ENCODE measurements at regions not wholly inside any gene's neighbourhood (a gene's known extent, or its start where the extent isn't known, plus 50 kb on each side); places are given as distances from the start of the nearest gene placed in this dataset.

- no peaks in the 10 kb centered on the region for H3K36me3 ChIP-seq
- intact Hi-C loops (cut with DNase I): no loop called here
- H3K4me1 ChIP-seq: peaks cover 0 to 36% (median 0%) of the 10 kb centered on the region in 12 donors
- H3K27ac ChIP-seq: no peak overlapping the region
- no peak overlapping the region for H3K4me3 ChIP-seq
- ATAC-seq (no peak), DNase-seq (no peak)
- TF ChIP-seq POLR2A (IDR thresholded peaks at IDR 0.05): no peak
- TF ChIP-seq, protein P1, sequence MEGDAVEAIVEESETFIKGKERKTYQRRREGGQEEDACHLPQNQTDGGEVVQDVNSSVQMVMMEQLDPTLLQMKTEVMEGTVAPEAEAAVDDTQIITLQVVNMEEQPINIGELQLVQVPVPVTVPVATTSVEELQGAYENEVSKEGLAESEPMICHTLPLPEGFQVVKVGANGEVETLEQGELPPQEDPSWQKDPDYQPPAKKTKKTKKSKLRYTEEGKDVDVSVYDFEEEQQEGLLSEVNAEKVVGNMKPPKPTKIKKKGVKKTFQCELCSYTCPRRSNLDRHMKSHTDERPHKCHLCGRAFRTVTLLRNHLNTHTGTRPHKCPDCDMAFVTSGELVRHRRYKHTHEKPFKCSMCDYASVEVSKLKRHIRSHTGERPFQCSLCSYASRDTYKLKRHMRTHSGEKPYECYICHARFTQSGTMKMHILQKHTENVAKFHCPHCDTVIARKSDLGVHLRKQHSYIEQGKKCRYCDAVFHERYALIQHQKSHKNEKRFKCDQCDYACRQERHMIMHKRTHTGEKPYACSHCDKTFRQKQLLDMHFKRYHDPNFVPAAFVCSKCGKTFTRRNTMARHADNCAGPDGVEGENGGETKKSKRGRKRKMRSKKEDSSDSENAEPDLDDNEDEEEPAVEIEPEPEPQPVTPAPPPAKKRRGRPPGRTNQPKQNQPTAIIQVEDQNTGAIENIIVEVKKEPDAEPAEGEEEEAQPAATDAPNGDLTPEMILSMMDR (IDR thresholded peaks at IDR 0.05): no peak
- 79 to 91% (median 90%) methylated on average over 7 of the region's 7 CpGs for WGBS, 4 donors
- H3K27me3 ChIP-seq: no peaks in the 10 kb centered on the region
- no peaks in the 10 kb centered on the region for H3K9me3 ChIP-seq
These were observed 181.3 kb upstream of the ADO start for GRCh38 chr10:62623223-62623622.

DNA sequence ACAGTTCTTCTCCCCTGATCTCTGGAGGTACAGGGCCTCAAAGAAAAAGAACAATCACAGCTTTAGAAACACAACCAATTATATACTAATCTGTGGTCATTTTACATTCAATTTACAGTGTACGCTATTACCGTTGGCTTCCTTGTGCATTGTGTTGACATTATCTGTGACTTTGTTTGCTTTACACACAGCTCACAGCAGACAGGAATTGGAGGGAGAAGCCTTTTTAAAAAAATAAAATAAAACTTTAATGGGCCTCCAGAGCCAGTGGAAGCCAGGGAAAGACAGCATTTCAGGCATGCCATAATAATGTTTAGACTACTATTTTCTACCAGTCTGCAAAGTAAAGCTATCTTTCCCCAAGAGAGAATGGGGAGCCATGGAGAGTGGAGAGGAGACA, 179.0 kb upstream of the ADO start:
- TF ChIP-seq, protein P1 (IDR thresholded peaks at IDR 0.05): no peak
- TF ChIP-seq POLR2A (IDR thresholded peaks at IDR 0.05): no peak
- no peak for DNase-seq
- no peak for ATAC-seq
- Histone ChIP-seq H3K27me3 (no peaks in the 10 kb centered on the region), H3K9me3 (no peaks in the 10 kb centered on the region), H3K36me3 (no peaks in the 10 kb centered on the region), H3K4me1 (peaks cover 0 to 14% (median 0%) of the 10 kb centered on the region in 12 donors), H3K27ac (no peak overlapping the region), H3K4me3 (no peak overlapping the region)
- 68 to 84% (median 76%) methylated on average over 2 of the region's 2 CpGs for WGBS, 4 donors
- intact Hi-C loops (cut with DNase I): no loop called here

DNA sequence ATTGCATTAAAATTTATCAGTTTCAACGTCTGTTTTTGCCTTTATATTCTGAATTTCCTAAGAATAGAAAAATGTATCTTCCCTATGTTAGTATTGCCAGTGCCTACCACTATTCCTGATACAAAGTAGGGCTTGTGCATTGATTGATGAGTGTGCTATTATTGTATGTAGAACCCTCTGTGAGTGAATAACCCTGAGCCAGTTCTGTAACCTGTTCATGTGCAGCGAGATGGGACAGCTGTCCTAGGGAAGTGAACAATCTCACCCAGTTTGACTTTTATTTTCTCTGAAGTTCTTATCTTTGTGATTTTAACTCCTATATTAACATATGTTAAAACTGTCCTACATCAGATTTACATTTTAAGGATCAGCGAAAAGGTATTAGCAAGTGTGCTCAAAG, 178.4 kb upstream of the ADO start:
- 59 to 67% (median 61%) methylated on average over 3 of the region's 3 CpGs for WGBS, 4 donors
- no peaks in the 10 kb centered on the region for H3K27me3 ChIP-seq
- TF ChIP-seq POLR2A (IDR thresholded peaks at IDR 0.05): no peak
- TF ChIP-seq, protein P1 (IDR thresholded peaks at IDR 0.05): no peak
- no peak overlapping the region for H3K4me3 ChIP-seq
- no peak for DNase-seq
- no peaks in the 10 kb centered on the region for H3K36me3 ChIP-seq
- peaks cover 0 to 9% (median 0%) of the 10 kb centered on the region in 12 donors for H3K4me1 ChIP-seq
- intact Hi-C loops (cut with DNase I): no loop called here
- ATAC-seq: no peak
- no peaks in the 10 kb centered on the region for H3K9me3 ChIP-seq
- H3K27ac ChIP-seq: no peak overlapping the region

DNA sequence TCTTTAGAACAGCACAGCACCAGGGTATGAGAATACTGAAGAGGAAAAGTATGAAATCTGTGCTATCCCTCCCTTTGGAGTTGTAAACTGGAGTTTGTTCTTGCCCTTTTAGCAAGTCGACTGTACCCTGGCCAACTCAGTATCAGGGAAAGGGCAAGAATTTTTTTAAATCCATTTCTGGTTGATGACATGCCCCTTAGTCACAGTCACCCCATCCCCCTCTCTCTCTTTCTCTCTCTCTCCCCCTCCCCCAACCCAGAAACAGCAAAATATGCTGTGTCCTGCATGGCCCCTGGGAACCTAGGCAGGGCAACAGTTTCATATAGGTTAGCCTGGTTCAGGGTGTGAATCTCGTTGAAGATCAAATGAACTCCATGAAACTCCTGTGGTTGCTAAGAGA, 177.7 kb upstream of the ADO start:
- 41 to 50% (median 45%) methylated on average over 2 of the region's 2 CpGs for WGBS, 4 donors

More for the DNA sequence above, 177.7 kb upstream of the ADO start:
- no peak for DNase-seq
- H3K36me3 ChIP-seq: no peaks in the 10 kb centered on the region
- intact Hi-C loops (cut with DNase I): no loop called here
- H3K27me3 ChIP-seq: no peaks in the 10 kb centered on the region
- H3K4me1 ChIP-seq: peaks cover 0 to 8% (median 0%) of the 10 kb centered on the region in 12 donors
- H3K9me3 ChIP-seq: no peaks in the 10 kb centered on the region
- no peak for TF ChIP-seq POLR2A (IDR thresholded peaks at IDR 0.05)
- TF ChIP-seq, protein P1 (IDR thresholded peaks at IDR 0.05): no peak
- H3K4me3 ChIP-seq: no peak overlapping the region
- H3K27ac ChIP-seq: no peak overlapping the region
- no peak for ATAC-seq

Measured in heart left ventricle (tissue), 16 donors.